Kidney epithelial cell (primary cell): ENCODE measurements at regions not wholly inside any gene's neighbourhood (a gene's known extent, or its start where the extent isn't known, plus 50 kb on each side); places are given as distances from the start of the nearest gene placed in this dataset.

Experiments used
- DNase-seq: peaks from one replicate; pipeline ENCODE4 v3.0.0-alpha.2; 2010; ENCODE audit warnings: low read depth
- H3K27me3 ChIP-seq: 2 replicates; pipeline ENCODE4 v1.6.0; 2011; ENCODE audit warnings: low read length; ENCODE audit not compliant: control insufficient read depth, insufficient read depth
- H3K36me3 ChIP-seq: 2 replicates; pipeline ENCODE4 v1.5.1; 2011; ENCODE audit warnings: low read length; ENCODE audit not compliant: control insufficient read depth, insufficient read depth
- H3K4me3 ChIP-seq: 2 replicates; pipeline ENCODE4 v1.5.1; 2011; ENCODE audit warnings: low read depth, mild to moderate bottlenecking, control low read depth, low read length
- TF ChIP-seq, protein P1 (sequence below): IDR thresholded peaks from 2 replicates; pipeline ENCODE4 v1.5.1; 2011; ENCODE audit warnings: mild to moderate bottlenecking, moderate library complexity, low read length, control low read depth, inconsistent platforms; ENCODE audit not compliant: insufficient read depth, poor library complexity, severe bottlenecking

DNA sequence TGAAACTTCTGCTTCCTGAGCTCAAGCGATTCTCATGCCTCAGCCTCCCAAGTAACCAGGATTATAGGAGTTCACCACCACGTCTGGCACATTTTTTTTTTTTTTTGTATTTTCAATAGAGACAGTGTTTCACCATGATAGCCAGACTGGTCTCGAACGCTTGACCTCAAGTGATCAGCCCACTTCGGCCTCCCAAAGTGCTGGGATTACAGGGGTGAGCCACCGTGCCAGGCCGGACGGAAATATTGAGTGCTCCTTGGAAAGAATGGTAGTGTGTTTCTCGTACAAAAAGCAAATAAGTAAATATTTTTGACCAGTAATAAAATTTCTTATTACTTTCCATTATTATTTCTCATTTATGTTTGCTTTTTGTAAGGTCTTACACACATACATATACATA is 1307.9 kb upstream of the CDH6 start:
- no peak for DNase-seq
- H3K4me3 ChIP-seq: no peak overlapping the region
- no peaks in the 10 kb centered on the region for H3K27me3 ChIP-seq
- H3K36me3 ChIP-seq: no peaks in the 10 kb centered on the region
- TF ChIP-seq, protein P1, sequence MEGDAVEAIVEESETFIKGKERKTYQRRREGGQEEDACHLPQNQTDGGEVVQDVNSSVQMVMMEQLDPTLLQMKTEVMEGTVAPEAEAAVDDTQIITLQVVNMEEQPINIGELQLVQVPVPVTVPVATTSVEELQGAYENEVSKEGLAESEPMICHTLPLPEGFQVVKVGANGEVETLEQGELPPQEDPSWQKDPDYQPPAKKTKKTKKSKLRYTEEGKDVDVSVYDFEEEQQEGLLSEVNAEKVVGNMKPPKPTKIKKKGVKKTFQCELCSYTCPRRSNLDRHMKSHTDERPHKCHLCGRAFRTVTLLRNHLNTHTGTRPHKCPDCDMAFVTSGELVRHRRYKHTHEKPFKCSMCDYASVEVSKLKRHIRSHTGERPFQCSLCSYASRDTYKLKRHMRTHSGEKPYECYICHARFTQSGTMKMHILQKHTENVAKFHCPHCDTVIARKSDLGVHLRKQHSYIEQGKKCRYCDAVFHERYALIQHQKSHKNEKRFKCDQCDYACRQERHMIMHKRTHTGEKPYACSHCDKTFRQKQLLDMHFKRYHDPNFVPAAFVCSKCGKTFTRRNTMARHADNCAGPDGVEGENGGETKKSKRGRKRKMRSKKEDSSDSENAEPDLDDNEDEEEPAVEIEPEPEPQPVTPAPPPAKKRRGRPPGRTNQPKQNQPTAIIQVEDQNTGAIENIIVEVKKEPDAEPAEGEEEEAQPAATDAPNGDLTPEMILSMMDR: no peak

DNA sequence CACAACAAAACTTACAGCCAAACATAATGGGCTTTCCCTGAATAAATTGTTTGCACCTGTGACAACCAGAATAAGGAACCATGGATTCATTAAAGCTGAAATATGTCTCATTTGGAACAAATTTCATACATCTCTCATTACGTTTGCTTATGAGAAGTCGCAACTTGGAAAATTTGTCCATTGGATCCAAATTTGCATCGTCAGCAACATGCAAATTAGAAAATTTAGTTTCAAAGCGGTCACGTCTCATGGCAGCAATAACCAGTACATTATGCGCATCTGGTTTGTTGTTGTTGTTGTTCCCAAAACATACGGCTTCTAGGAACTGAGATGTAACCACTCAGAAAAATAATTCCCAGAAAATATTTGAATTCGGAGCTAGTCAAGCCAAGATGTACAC is 1311.5 kb upstream of the CDH6 start:
- no peaks in the 10 kb centered on the region for H3K27me3 ChIP-seq
- H3K4me3 ChIP-seq: no peak overlapping the region
- no peaks in the 10 kb centered on the region for H3K36me3 ChIP-seq
- TF ChIP-seq, protein P1: no peak
- no peak for DNase-seq

DNA sequence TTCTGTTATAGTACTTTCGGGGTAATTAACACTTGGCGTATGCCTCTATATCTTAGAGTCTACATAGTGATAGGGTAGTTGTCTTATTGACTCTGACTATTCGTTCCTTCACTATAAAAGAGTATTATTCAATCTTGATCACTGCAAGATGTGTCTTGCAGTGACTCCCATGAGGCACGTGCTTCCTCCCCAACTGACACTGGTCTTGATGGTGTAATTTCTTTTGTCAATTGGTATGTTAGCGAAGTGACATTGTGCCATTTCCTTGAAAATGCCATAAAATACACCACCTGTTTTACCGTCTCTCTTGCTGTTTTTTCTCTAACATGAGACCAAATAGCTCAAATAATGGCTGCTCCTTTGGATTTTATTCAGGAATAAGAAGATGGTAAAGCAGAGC is 1314.1 kb upstream of the CDH6 start:
- Histone ChIP-seq H3K36me3 (no peaks in the 10 kb centered on the region), H3K4me3 (no peak overlapping the region), H3K27me3 (no peaks in the 10 kb centered on the region)
- TF ChIP-seq, protein P1: no peak
- DNase-seq: no peak

DNA sequence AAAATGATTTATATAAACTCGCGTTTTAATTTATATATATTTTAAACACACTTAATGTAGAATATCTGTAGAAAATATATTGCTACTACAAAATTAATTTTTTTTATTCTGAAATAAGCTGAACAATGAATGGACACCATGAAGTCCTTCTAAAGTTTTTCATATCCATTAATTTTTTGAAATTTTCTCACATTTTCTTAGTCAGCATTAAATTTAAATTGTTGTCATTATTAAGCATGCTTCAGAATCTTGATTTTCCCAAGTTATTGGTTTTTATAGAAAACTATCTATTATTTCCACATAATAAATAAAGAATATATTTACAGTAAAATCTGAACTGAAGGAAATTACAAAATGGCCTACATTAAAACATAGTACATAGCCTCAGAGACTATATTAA is 1314.9 kb upstream of the CDH6 start:
- H3K4me3 ChIP-seq: no peak overlapping the region
- H3K36me3 ChIP-seq: no peaks in the 10 kb centered on the region
- no peaks in the 10 kb centered on the region for H3K27me3 ChIP-seq
- no peak for DNase-seq
- TF ChIP-seq, protein P1: no peak

DNA sequence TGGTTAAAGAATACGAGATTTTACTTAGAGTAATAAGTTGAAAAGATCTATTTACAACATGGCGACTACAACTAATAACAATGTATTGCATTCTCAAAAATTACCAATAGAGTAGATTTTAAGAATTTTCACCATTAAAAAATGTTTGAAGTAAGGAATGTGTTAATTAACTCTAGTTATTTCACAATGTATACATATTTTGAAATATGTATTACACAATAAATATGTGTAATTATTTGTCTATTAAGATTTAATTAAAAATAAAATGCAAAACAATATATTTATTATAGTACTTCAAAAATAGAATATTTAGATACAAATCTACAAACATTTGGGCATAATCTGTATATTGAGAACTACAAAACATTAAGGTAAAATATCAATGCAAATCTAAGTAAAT is 1326.3 kb upstream of the CDH6 start:
- TF ChIP-seq, protein P1: no peak
- Histone ChIP-seq H3K36me3 (no peaks in the 10 kb centered on the region), H3K4me3 (no peak overlapping the region), H3K27me3 (no peaks in the 10 kb centered on the region)
- no peak for DNase-seq

DNA sequence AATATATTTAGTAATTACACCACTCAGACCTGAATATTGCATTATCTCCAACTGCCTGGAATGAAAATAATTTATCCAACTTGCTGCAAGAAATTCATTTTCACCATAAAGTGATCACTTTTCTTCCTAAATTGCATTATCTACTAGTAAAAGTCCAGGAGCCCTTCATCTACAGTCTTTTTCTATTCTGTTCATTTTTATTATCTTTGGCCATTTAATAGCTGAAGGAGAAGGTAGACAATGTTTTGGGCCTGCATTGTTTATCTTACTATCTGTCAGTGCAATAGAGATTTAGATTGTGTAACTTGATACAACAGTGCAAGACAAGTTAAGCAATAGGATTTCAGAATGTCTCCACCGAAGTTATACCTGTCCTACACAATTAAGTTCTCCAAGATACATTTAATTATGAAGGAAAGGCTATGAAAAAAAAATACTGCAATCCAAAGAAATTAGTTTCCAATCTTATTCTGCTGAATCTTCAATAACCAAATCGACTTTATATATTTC is 1339.7 kb upstream of the CDH6 start:
- Histone ChIP-seq H3K27me3 (no peaks in the 10 kb centered on the region), H3K4me3 (no peak overlapping the region), H3K36me3 (no peaks in the 10 kb centered on the region)
- TF ChIP-seq, protein P1: no peak
- DNase-seq: no peak
